Hepatocyte (in vitro differentiated cells): ENCODE measurements at regions not wholly inside any gene's neighbourhood (a gene's known extent, or its start where the extent isn't known, plus 50 kb on each side); places are given as distances from the start of the nearest gene placed in this dataset.

Experiments
- DNase-seq: peaks from one replicate; pipeline ENCODE4 v3.0.0-alpha.2; 2016; ENCODE audit warnings: low spot score
- H2AFZ ChIP-seq: fragments of 200-600 bp; sonication (generic); 2 replicates; pipeline ENCODE4 v1.6.0; 2016; ENCODE audit warnings: antibody characterized with exemption, mild to moderate bottlenecking
- H3K27ac ChIP-seq: fragments of 200-600 bp; sonication (generic); 2 replicates; pipeline ENCODE4 v1.5.1; 2016; ENCODE audit warnings: mild to moderate bottlenecking
- H3K27me3 ChIP-seq: fragments of 200-600 bp; sonication (generic); 2 replicates; pipeline ENCODE4 v1.6.1; 2016
- H3K36me3 ChIP-seq: fragments of 200-600 bp; sonication (generic); replicated peaks from 2 replicates; pipeline ENCODE4 v1.5.1; 2016; ENCODE audit warnings: low read depth; ENCODE audit not compliant: insufficient read depth
- H3K4me1 ChIP-seq: fragments of 200-600 bp; sonication (generic); 2 replicates; pipeline ENCODE4 v1.5.1; 2016; ENCODE audit warnings: mild to moderate bottlenecking, moderate library complexity; ENCODE audit not compliant: insufficient read depth
- H3K4me2 ChIP-seq: fragments of 200-600 bp; sonication (generic); 2 replicates; pipeline ENCODE4 v1.6.0; 2016
- H3K4me3 ChIP-seq: fragments of 200-600 bp; sonication (generic); 2 replicates; pipeline ENCODE4 v1.5.1; 2016; ENCODE audit warnings: mild to moderate bottlenecking
- H3K79me2 ChIP-seq: fragments of 200-600 bp; sonication (generic); 2 replicates; pipeline ENCODE4 v1.6.0; 2017; ENCODE audit warnings: mild to moderate bottlenecking
- H3K9me2 ChIP-seq: fragments of 200-600 bp; sonication (generic); replicated peaks from 2 replicates; pipeline ENCODE4 v1.6.0; 2017; ENCODE audit warnings: mild to moderate bottlenecking; ENCODE audit not compliant: insufficient read depth
- H3K9me3 ChIP-seq: fragments of 200-600 bp; sonication (generic); 2 replicates; pipeline ENCODE4 v1.5.1; 2016; ENCODE audit warnings: low read depth, mild to moderate bottlenecking
- H4K20me1 ChIP-seq: fragments of 200-600 bp; sonication (generic); 2 replicates; pipeline ENCODE4 v1.6.0; 2016; ENCODE audit warnings: mild to moderate bottlenecking; ENCODE audit not compliant: insufficient read depth, poor library complexity, severe bottlenecking
- EZH2 ChIP-seq: fragments of 200-600 bp; sonication (generic); IDR thresholded peaks from 2 replicates; pipeline ENCODE4 v1.6.1; 2016; ENCODE audit warnings: antibody characterized with exemption, mild to moderate bottlenecking, borderline replicate concordance
- EZH2phosphoT487 ChIP-seq: fragments of 200-600 bp; sonication (generic); IDR thresholded peaks from one replicate; pipeline ENCODE4 v1.6.1; 2018; ENCODE audit warnings: antibody characterized with exemption, mild to moderate bottlenecking, low read depth, moderate library complexity; ENCODE audit not compliant: unreplicated experiment, severe bottlenecking
- WGBS: methylation state at CpG from one replicate; pipeline ENCODE4 v1.1.6; 2016; ENCODE audit warnings: low lambda C conversion rate; ENCODE audit errors: missing lambda C conversion rate; 5-methylcytosine and 5-hydroxymethylcytosine counted together
- TF ChIP-seq, protein P1 (sequence below): fragments of 200-600 bp; sonication (generic); IDR thresholded peaks from 2 replicates; pipeline ENCODE4 v1.5.1; 2016; ENCODE audit warnings: antibody characterized with exemption, mild to moderate bottlenecking; ENCODE audit not compliant: poor library complexity

GRCh38 chr5:135140446-135141204, 106.6 kb upstream of the PITX1 start:
- Histone ChIP-seq H3K4me2 (peak overlapping the region; percentile 36), H3K27me3 (no peaks in the 10 kb centered on the region), H3K9me2 (no peaks in the 10 kb centered on the region), H3K27ac (peak overlapping the region; percentile 80), H3K4me1 (peaks cover 27% of the 10 kb centered on the region), H3K36me3 (no peaks in the 10 kb centered on the region), H3K4me3 (no peak overlapping the region), H3K9me3 (no peaks in the 10 kb centered on the region), H4K20me1 (no peaks in the 10 kb centered on the region), H2AFZ (no peak overlapping the region), H3K79me2 (no peaks in the 10 kb centered on the region)
- peak; percentile 41 for DNase-seq
- WGBS, result 84% methylated on average over 9 of the region's 9 CpGs
- TF ChIP-seq EZH2, result no peak
- TF ChIP-seq, protein P1, sequence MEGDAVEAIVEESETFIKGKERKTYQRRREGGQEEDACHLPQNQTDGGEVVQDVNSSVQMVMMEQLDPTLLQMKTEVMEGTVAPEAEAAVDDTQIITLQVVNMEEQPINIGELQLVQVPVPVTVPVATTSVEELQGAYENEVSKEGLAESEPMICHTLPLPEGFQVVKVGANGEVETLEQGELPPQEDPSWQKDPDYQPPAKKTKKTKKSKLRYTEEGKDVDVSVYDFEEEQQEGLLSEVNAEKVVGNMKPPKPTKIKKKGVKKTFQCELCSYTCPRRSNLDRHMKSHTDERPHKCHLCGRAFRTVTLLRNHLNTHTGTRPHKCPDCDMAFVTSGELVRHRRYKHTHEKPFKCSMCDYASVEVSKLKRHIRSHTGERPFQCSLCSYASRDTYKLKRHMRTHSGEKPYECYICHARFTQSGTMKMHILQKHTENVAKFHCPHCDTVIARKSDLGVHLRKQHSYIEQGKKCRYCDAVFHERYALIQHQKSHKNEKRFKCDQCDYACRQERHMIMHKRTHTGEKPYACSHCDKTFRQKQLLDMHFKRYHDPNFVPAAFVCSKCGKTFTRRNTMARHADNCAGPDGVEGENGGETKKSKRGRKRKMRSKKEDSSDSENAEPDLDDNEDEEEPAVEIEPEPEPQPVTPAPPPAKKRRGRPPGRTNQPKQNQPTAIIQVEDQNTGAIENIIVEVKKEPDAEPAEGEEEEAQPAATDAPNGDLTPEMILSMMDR, result no peak
- TF ChIP-seq EZH2phosphoT487, result no peak

- Histone ChIP-seq H3K4me3 (no peak overlapping the region), H3K4me2 (peak overlapping the region; percentile 54), H3K79me2 (no peaks in the 10 kb centered on the region), H3K27me3 (no peaks in the 10 kb centered on the region), H3K4me1 (peaks cover 31% of the 10 kb centered on the region), H4K20me1 (no peaks in the 10 kb centered on the region), H3K36me3 (no peaks in the 10 kb centered on the region), H3K27ac (peak overlapping the region; percentile 86), H3K9me3 (no peaks in the 10 kb centered on the region), H3K9me2 (no peaks in the 10 kb centered on the region), H2AFZ (no peak overlapping the region)
- TF ChIP-seq EZH2 (no peak), EZH2phosphoT487 (no peak)
- TF ChIP-seq, protein P1, result no peak
- 45% methylated on average over 12 of the region's 12 CpGs for WGBS
- DNase-seq, result peak; percentile 84
Measured at GRCh38 chr5:135139381-135140134, 105.5 kb upstream of the PITX1 start.

DNA sequence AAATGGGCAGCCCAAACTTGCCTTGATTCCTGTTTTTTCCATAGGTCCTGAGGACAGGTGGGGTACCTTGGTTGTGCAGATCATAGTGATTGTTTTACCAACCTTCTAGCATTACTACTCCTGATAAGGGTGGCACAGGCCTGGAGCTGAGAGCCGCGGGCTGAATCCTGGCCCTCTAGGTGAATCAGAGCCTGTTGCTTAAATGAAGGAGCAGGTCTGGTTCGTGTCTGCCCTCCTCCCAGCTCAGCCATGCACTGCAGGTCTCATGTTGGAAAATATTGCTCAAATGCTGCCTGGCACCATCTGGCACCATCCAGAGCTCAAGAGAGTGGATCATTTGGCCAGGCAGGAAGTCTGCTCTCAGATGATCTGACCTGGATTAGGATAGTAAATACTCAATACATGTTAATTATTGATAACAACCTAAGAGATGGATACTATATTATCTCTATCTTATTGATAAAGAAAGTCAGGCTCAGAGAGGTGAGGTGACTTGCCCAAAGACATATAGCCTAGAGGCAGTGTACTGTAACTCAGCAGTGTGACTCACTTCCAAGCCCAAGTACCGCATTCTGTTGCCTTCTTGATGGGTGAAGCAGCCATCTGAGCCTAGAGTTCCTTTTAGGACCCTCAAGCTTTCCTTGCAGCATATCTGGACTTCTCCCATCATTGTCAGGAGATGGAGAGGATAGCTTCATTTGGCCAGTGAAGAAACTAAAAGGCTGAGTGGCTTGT, 104.3 kb upstream of the PITX1 start:
- WGBS, result 86% methylated on average over 4 of the region's 4 CpGs
- Histone ChIP-seq H3K4me2 (peak overlapping the region; percentile 54), H3K79me2 (no peaks in the 10 kb centered on the region), H3K4me3 (no peak overlapping the region), H3K4me1 (peaks cover 38% of the 10 kb centered on the region), H3K36me3 (no peaks in the 10 kb centered on the region), H3K9me2 (no peaks in the 10 kb centered on the region), H4K20me1 (no peaks in the 10 kb centered on the region), H3K27ac (peak overlapping the region; percentile 86), H3K27me3 (no peaks in the 10 kb centered on the region), H3K9me3 (no peaks in the 10 kb centered on the region), H2AFZ (no peak overlapping the region)
- DNase-seq, result peak; percentile 53
- TF ChIP-seq EZH2phosphoT487 (no peak), EZH2 (no peak)
- TF ChIP-seq, protein P1, result no peak
